ENCODE measurements at regions not wholly inside any gene's neighbourhood (a gene's known extent, or its start where the extent isn't known, plus 50 kb on each side); places are given as distances from the start of the nearest gene placed in this dataset.

GRCh38 chrX:131802836-131803626 is 220.1 kb upstream of the STK26 start:
- DNase-seq (ENCODE audit: low read depth), result no peak
- no peak for TF ChIP-seq CTCF (IDR thresholded peaks at IDR 0.05; ENCODE audit: low read length, missing control alignments)
- H3K4me3 ChIP-seq (replicated peaks; ENCODE audit: low read depth, low read length), result no peak overlapping the region

GRCh38 chrX:131812847-131813825 is 210.0 kb upstream of the STK26 start:
- TF ChIP-seq CTCF (IDR thresholded peaks at IDR 0.05; ENCODE audit: low read length, missing control alignments), result no peak
- H3K4me3 ChIP-seq (replicated peaks; ENCODE audit: low read depth, low read length), result no peak overlapping the region
- DNase-seq (ENCODE audit: low read depth), result no peak

GRCh38 chrX:131816551-131817136 is 206.5 kb upstream of the STK26 start:
- no peak for DNase-seq (ENCODE audit: low read depth)
- no peak overlapping the region for H3K4me3 ChIP-seq (replicated peaks; ENCODE audit: low read depth, low read length)
- TF ChIP-seq CTCF (IDR thresholded peaks at IDR 0.05; ENCODE audit: low read length, missing control alignments), result no peak

GRCh38 chrX:131818297-131818936 is 204.7 kb upstream of the STK26 start:
- DNase-seq (ENCODE audit: low read depth), result no peak
- TF ChIP-seq CTCF (IDR thresholded peaks at IDR 0.05; ENCODE audit: low read length, missing control alignments), result no peak
- no peak overlapping the region for H3K4me3 ChIP-seq (replicated peaks; ENCODE audit: low read depth, low read length)

- H3K4me3 ChIP-seq (replicated peaks; ENCODE audit: low read depth, low read length), result no peak overlapping the region
- DNase-seq (ENCODE audit: low read depth), result no peak
- TF ChIP-seq CTCF (IDR thresholded peaks at IDR 0.05; ENCODE audit: low read length, missing control alignments), result no peak
Measured at GRCh38 chrX:131821945-131822622, 201.0 kb upstream of the STK26 start.

- H3K4me3 ChIP-seq (replicated peaks; ENCODE audit: low read depth, low read length), result no peak overlapping the region
- TF ChIP-seq CTCF (IDR thresholded peaks at IDR 0.05; ENCODE audit: low read length, missing control alignments), result no peak
- DNase-seq (ENCODE audit: low read depth), result no peak
Measured at GRCh38 chrX:131826572-131826971, 196.5 kb upstream of the STK26 start.

Data from fibroblast of pulmonary artery (primary cell).